ENCODE measurements at regions not wholly inside any gene's neighbourhood (a gene's known extent, or its start where the extent isn't known, plus 50 kb on each side); places are given as distances from the start of the nearest gene placed in this dataset.

DNA sequence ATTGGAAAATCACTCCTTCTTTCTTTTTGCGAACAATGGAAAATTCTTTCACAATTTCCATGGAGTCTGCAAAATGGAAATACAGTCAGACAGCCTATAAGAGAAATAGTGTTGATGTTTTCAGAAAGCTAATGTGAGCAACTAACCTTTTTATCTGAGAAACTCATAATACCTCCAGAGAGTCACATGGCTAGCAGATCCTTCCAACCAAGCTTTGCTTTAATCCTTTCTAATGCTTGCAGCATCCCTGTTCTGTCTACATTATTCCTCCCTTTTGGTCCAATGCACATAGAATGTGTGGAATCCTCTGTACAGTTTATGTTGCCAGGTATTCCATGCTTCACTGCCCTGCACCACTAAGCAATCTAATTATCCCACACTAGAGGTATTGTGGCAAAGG lies 717.5 kb upstream of the LRRN3 start:
- TF ChIP-seq, protein P1, sequence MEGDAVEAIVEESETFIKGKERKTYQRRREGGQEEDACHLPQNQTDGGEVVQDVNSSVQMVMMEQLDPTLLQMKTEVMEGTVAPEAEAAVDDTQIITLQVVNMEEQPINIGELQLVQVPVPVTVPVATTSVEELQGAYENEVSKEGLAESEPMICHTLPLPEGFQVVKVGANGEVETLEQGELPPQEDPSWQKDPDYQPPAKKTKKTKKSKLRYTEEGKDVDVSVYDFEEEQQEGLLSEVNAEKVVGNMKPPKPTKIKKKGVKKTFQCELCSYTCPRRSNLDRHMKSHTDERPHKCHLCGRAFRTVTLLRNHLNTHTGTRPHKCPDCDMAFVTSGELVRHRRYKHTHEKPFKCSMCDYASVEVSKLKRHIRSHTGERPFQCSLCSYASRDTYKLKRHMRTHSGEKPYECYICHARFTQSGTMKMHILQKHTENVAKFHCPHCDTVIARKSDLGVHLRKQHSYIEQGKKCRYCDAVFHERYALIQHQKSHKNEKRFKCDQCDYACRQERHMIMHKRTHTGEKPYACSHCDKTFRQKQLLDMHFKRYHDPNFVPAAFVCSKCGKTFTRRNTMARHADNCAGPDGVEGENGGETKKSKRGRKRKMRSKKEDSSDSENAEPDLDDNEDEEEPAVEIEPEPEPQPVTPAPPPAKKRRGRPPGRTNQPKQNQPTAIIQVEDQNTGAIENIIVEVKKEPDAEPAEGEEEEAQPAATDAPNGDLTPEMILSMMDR (IDR thresholded peaks at IDR 0.05): no peak
- no peak for TF ChIP-seq POLR2A (IDR thresholded peaks at IDR 0.05)

Data from body of pancreas (tissue), 4 donors.